Erythroblast (primary cell): ENCODE measurements at regions not wholly inside any gene's neighbourhood (a gene's known extent, or its start where the extent isn't known, plus 50 kb on each side); places are given as distances from the start of the nearest gene placed in this dataset.

Experiments used
- GATA1 ChIP-seq: IDR thresholded peaks from 2 replicates; pipeline ENCODE4 v1.6.1; 2011; ENCODE audit warnings: low read depth, mild to moderate bottlenecking, control low read depth, low read length, moderate library complexity
- POLR2A ChIP-seq: IDR thresholded peaks from 2 replicates; pipeline ENCODE4 v1.6.1; 2011; ENCODE audit warnings: mild to moderate bottlenecking, low read length

- TF ChIP-seq POLR2A (no peak), GATA1 (no peak)
Observed at GRCh38 chr17:79400989-79401703, 209.7 kb downstream of the RBFOX3 start.
